ENCODE measurements at regions not wholly inside any gene's neighbourhood (a gene's known extent, or its start where the extent isn't known, plus 50 kb on each side); places are given as distances from the start of the nearest gene placed in this dataset.
"Not testable (repeated sequence)": the region's sequence is repeated elsewhere in the genome, so short reads cannot be mapped to it uniquely, and the experiment has no call there.

DNA sequence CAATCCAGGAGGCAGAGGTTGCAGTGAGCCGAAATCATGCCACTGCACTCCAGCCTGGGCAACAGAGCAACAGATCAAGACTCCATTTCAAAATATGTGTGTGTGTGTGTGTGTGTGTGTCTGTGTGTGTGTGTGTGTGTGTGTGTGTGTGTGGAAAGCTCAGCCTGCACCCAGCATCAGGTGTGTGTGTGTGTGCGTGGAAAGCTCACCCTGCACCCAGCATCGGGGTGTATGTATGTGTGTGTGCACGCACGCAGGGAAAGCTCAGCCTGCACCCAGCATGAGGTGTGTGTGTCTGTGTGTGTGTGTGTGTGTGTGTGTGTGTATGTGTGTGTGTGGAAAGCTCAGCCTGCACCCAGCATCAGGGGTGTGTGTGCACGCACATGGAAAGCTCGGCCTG is 193.8 kb downstream of the MN1 start:
- H3K27ac ChIP-seq (ENCODE audit: low read depth, low read length); H3K36me3 ChIP-seq (ENCODE audit: control insufficient read depth, insufficient read depth, low read length); H3K27me3 ChIP-seq (ENCODE audit: control insufficient read depth, insufficient read depth, low read length); H3K4me3 ChIP-seq (ENCODE audit: low read depth, low read length); DNase-seq (ENCODE audit: low read depth in 4 of 6, low spot score in 6 of 6); H3K9me3 ChIP-seq (ENCODE audit: control insufficient read depth, insufficient read depth, low read length): not testable (repeated sequence)
- H3K4me1 ChIP-seq (ENCODE audit: control insufficient read depth, insufficient read depth, low read length) = peaks cover 23% of the 10 kb centered on the region
- WGBS (ENCODE audit: insufficient coverage) = 94% methylated on average over 7 of the region's 7 CpGs

DNA sequence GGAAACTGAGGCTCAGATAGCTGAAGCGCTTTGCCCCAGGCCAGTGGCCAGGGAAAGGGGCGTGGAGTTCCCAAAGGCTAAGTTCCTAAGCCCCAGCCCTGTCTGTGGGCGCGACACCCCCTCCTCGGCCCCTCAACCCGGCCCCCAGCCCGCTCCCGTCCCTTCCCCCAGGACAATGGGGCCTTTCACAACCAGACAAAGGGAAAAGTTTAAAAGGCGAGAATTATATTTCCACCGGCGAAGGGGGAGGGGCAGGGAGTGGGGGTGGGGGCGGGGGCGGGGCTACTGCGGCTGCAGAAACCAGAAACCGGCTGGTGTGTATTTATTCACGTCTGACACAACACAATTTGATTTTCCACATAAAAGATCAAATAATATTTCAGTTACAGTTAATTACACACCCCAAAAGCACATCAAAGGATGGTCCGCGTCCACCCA is 192.1 kb downstream of the MN1 start:
- DNase-seq (ENCODE audit: low read depth in 4 of 6, low spot score in 6 of 6) = no peak
- 16% methylated on average over 8 of the region's 18 CpGs for WGBS (ENCODE audit: insufficient coverage)
- H3K36me3 ChIP-seq (ENCODE audit: control insufficient read depth, insufficient read depth, low read length) = no peaks in the 10 kb centered on the region
- no peak overlapping the region for H3K27ac ChIP-seq (ENCODE audit: low read depth, low read length)
- H3K9me3 ChIP-seq (ENCODE audit: control insufficient read depth, insufficient read depth, low read length) = no peaks in the 10 kb centered on the region
- peaks cover 26% of the 10 kb centered on the region for H3K4me1 ChIP-seq (ENCODE audit: control insufficient read depth, insufficient read depth, low read length)
- no peak overlapping the region for H3K4me3 ChIP-seq (ENCODE audit: low read depth, low read length)
- H3K27me3 ChIP-seq (ENCODE audit: control insufficient read depth, insufficient read depth, low read length) = peaks cover 23% of the 10 kb centered on the region

DNA sequence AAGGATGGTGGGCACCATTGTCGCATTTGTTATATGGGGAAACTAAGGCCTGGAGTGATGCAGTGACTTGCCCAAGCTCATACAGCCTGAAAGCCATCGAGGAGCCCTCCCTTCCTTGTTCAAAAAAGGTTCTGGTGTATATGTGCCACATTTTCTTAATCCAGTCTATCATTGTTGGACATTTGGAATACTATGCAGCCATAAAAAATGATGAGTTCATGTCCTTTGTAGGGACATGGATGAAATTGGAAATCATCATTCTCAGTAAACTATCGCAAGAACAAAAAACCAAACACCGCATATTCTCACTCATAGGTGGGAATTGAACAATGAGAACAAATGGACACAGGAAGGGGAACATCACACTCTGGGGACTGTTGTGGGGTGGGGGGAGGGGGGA is 191.4 kb downstream of the MN1 start:
- H3K27ac ChIP-seq (ENCODE audit: low read depth, low read length); H3K36me3 ChIP-seq (ENCODE audit: control insufficient read depth, insufficient read depth, low read length): not testable (repeated sequence)
- 100% methylated on average over 1 of the region's 4 CpGs for WGBS (ENCODE audit: insufficient coverage)

DNA sequence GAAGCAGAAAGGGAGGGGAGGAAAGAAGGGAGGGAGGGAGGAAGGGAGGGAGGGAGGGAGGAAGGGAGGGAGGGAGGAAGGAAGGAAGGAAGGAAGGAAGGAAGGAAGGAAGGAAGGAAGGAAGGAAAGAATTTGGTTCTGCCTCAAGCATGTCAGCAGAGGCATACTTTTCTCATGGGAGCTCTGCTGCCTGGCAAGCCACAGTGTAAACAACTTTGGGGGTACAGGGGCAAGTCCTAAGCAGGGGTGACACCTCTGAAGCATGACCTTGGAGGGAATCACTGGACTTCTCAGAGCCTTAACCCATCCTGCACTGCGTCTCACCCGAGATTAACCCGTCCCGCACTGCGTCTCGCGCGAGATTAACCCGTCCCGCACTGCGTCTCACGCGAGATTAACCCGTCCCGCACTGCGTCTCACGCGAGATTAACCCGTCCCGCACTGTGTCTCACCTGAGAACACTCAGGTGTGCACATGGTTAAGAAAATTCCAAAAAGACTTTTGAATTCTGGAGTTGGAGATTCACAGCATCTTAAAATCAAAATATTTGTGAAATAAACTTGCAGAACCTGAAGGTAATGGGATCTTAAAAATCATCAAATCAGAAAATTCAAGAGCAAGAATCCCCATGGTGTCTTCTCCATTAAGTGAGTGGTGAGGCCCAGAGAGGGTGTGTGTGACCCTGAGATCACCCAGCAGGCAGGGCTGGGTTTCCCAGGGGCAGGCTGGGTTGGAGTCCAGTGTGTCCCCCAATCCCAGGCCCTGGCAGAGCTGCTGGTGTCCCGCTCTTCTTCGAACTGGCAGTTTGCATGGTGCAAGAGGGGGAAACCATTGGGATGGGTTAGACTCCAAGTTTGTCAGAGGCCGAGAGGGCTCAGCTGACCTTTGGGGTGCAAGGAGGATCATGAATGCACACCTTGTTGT is 190.4 kb downstream of the MN1 start:
- H3K9me3 ChIP-seq (ENCODE audit: control insufficient read depth, insufficient read depth, low read length) = no peaks in the 10 kb centered on the region
- H3K27me3 ChIP-seq (ENCODE audit: control insufficient read depth, insufficient read depth, low read length) = peaks cover 37% of the 10 kb centered on the region
- no peak for DNase-seq (ENCODE audit: low read depth in 4 of 6, low spot score in 6 of 6)
- H3K4me1 ChIP-seq (ENCODE audit: control insufficient read depth, insufficient read depth, low read length) = peaks cover 29% of the 10 kb centered on the region
- H3K27ac ChIP-seq (ENCODE audit: low read depth, low read length) = no peak overlapping the region
- H3K4me3 ChIP-seq (ENCODE audit: low read depth, low read length) = no peak overlapping the region
- 91% methylated on average over 18 of the region's 23 CpGs for WGBS (ENCODE audit: insufficient coverage)
- H3K36me3 ChIP-seq (ENCODE audit: control insufficient read depth, insufficient read depth, low read length) = no peaks in the 10 kb centered on the region

More for the DNA sequence above, 191.4 kb downstream of the MN1 start:
- not testable (repeated sequence) for H3K9me3 ChIP-seq (ENCODE audit: control insufficient read depth, insufficient read depth, low read length); DNase-seq (ENCODE audit: low read depth in 4 of 6, low spot score in 6 of 6); H3K4me3 ChIP-seq (ENCODE audit: low read depth, low read length)
- peaks cover 30% of the 10 kb centered on the region for H3K27me3 ChIP-seq (ENCODE audit: control insufficient read depth, insufficient read depth, low read length)
- peaks cover 29% of the 10 kb centered on the region for H3K4me1 ChIP-seq (ENCODE audit: control insufficient read depth, insufficient read depth, low read length)

DNA sequence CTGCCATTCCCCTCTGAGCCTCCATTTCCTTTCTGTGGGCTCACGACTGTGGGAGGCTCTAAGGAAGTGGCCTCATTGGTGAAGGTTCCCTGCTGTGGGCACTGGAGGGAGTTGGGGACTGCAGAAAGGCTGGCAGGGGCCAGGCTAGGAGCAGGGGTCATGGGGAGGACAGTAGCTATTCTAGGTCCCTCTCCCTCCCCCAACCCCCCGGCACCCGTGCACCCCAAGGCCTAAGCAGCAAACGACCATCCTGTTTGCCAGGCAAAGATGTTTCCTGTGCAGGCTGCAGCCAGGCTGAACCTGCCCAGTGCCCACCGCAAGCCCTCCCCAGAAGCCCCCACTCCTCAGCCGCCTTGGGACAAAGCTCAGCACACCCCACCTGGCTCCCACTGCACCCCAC is 189.4 kb downstream of the MN1 start:
- Histone ChIP-seq H3K27ac (ENCODE audit: low read depth, low read length) (no peak overlapping the region), H3K27me3 (ENCODE audit: control insufficient read depth, insufficient read depth, low read length) (peaks cover 37% of the 10 kb centered on the region), H3K36me3 (ENCODE audit: control insufficient read depth, insufficient read depth, low read length) (no peaks in the 10 kb centered on the region), H3K4me1 (ENCODE audit: control insufficient read depth, insufficient read depth, low read length) (peaks cover 29% of the 10 kb centered on the region), H3K9me3 (ENCODE audit: control insufficient read depth, insufficient read depth, low read length) (no peaks in the 10 kb centered on the region), H3K4me3 (ENCODE audit: low read depth, low read length) (no peak overlapping the region)
- WGBS (ENCODE audit: insufficient coverage) = 61% methylated on average over 5 of the region's 6 CpGs
- no peak for DNase-seq (ENCODE audit: low read depth in 4 of 6, low spot score in 6 of 6)

DNA sequence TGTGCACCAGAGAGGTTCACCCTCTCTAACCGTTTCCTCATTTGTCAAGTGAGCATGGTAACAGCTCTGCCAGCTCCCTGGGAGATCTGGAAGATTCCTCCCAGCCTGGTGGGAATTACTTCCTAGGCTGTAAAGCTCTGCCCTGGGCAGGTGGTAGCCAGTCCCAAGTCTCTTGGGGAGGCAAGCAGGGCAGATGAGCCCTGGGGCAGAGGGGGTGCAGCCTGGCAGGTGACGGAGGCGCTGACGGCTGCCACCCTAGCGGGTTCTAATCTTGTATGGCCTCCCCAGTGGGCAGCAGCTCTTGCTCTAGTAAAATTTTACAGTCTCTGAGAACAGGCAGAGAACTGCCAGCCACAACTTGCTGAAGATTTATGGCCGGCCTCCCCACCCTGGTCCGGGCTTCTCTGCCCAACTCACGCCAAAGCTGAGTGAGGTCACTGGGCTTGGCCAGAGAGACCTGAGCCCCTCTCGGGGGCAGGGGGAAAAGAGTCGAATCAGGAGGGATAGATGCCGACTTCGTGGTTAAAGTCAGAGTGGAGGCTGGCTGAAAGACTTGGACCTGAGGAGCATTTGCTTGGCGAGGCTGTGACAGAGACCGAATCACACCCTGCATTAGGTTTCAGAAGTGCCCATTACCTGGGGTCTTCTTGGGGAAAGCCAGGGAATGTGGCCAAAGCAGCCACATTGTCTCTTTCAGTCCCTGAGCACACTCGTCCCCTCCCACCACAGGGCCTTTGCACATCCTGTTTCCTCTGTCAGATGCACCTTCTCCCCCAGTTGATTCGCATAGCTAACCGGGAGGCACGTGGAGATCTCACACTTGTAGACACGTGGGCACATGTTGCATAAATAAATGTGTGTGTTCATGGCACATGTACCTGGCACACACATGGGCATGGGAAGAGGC is 188.2 kb downstream of the MN1 start:
- WGBS (ENCODE audit: insufficient coverage) = 57% methylated on average over 16 of the region's 19 CpGs
- no peaks in the 10 kb centered on the region for H3K9me3 ChIP-seq (ENCODE audit: control insufficient read depth, insufficient read depth, low read length)
- DNase-seq (ENCODE audit: low read depth in 4 of 6, low spot score in 6 of 6) = no peak
- H3K36me3 ChIP-seq (ENCODE audit: control insufficient read depth, insufficient read depth, low read length) = no peaks in the 10 kb centered on the region
- peaks cover 37% of the 10 kb centered on the region for H3K27me3 ChIP-seq (ENCODE audit: control insufficient read depth, insufficient read depth, low read length)
- H3K4me3 ChIP-seq (ENCODE audit: low read depth, low read length) = no peak overlapping the region
- no peak overlapping the region for H3K27ac ChIP-seq (ENCODE audit: low read depth, low read length)
- peaks cover 29% of the 10 kb centered on the region for H3K4me1 ChIP-seq (ENCODE audit: control insufficient read depth, insufficient read depth, low read length)

DNA sequence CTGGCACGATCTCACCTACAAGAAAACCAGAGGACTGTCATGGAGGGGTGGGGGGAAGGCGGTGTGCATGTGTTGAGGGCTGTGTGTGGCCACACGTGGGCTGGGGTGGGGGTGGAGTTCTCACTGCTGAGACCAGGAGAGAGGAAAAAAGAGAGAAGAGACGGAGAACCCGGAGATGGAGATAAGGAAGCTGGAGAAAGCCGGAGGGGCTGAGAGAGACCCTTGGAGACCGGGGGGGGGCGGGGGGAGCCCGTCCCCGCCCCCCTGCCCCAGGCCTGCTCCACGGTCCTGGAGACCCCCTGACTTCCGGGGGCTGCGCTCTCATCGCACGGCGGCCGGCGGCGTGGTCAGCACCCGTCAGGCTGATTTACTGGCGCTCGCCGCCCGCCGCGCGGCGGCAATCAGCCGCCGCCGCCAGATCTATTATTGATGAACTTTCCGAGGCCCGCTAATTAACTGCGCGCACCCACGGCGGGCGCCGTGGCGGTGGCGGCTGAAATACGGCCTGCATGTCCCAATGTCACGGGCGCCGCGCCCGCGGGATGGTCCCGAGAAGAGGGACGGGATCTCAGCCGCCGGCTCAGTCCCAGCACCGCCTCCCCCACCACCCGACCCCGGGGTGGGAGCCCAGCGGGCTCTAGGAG is 187.4 kb downstream of the MN1 start:
- WGBS (ENCODE audit: insufficient coverage) = 3% methylated on average over 54 of the region's 56 CpGs
- Histone ChIP-seq H3K9me3 (ENCODE audit: control insufficient read depth, insufficient read depth, low read length) (no peaks in the 10 kb centered on the region), H3K4me3 (ENCODE audit: low read depth, low read length) (no peak overlapping the region), H3K36me3 (ENCODE audit: control insufficient read depth, insufficient read depth, low read length) (no peaks in the 10 kb centered on the region), H3K27me3 (ENCODE audit: control insufficient read depth, insufficient read depth, low read length) (peaks cover 37% of the 10 kb centered on the region), H3K4me1 (ENCODE audit: control insufficient read depth, insufficient read depth, low read length) (peaks cover 28% of the 10 kb centered on the region), H3K27ac (ENCODE audit: low read depth, low read length) (no peak overlapping the region)
- DNase-seq (ENCODE audit: low read depth in 4 of 6, low spot score in 6 of 6) = peak in 2 of 6 donors; percentile 37 to 49

DNA sequence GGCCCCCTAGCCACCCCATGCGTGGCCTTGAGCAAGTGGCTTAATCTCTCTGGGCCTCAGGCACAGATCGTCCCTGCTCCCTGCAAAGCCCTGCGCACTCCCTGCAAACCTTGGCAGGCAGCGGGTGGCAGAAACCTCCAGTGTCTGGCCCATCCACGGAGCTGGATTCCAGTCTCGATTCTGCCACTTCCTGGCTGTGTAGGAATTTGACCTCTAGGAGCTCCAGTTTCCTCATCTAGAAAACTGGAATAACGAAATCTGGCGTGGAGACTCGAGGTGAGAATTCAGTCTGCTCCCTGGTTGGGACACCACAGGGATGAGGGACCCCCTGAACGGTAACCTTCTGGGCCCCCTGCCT is 186.9 kb downstream of the MN1 start:
- Histone ChIP-seq H3K27ac (ENCODE audit: low read depth, low read length) (no peak overlapping the region), H3K36me3 (ENCODE audit: control insufficient read depth, insufficient read depth, low read length) (no peaks in the 10 kb centered on the region), H3K9me3 (ENCODE audit: control insufficient read depth, insufficient read depth, low read length) (peaks cover under 1% of the 10 kb centered on the region), H3K27me3 (ENCODE audit: control insufficient read depth, insufficient read depth, low read length) (peaks cover 37% of the 10 kb centered on the region), H3K4me3 (ENCODE audit: low read depth, low read length) (no peak overlapping the region), H3K4me1 (ENCODE audit: control insufficient read depth, insufficient read depth, low read length) (peaks cover 24% of the 10 kb centered on the region)
- WGBS (ENCODE audit: insufficient coverage) = 60% methylated on average over 9 of the region's 10 CpGs
- DNase-seq (ENCODE audit: low read depth in 4 of 6, low spot score in 6 of 6) = no peak

DNA sequence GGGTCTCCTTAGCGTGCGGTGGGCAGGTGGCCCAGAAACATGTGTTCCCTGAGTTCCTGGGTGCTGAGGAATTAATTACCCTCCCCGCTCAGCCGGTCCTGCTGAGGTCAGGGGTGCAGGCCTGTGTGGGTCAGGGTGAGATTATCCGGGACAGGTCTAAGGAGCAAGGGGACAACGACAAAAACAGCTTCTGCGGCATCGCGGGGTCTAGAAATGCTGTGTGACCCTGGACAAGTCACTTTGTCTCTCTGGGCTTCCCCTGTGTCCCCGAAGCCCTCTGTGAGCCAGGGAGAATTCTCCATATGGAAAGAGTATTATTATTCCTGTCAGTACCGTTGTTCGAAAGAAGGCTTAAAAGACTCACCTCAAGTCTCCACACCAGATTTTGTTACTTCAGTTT is 186.1 kb downstream of the MN1 start:
- Histone ChIP-seq H3K4me3 (ENCODE audit: low read depth, low read length) (no peak overlapping the region), H3K27ac (ENCODE audit: low read depth, low read length) (no peak overlapping the region), H3K4me1 (ENCODE audit: control insufficient read depth, insufficient read depth, low read length) (peaks cover 20% of the 10 kb centered on the region), H3K9me3 (ENCODE audit: control insufficient read depth, insufficient read depth, low read length) (peaks cover 2% of the 10 kb centered on the region), H3K36me3 (ENCODE audit: control insufficient read depth, insufficient read depth, low read length) (no peaks in the 10 kb centered on the region), H3K27me3 (ENCODE audit: control insufficient read depth, insufficient read depth, low read length) (peaks cover 37% of the 10 kb centered on the region)
- DNase-seq (ENCODE audit: low read depth in 4 of 6, low spot score in 6 of 6) = no peak
- 90% methylated on average over 7 of the region's 12 CpGs for WGBS (ENCODE audit: insufficient coverage)

Data from spinal cord (tissue), 9 donors.